Activated T-cell treated with anti-CD3 and anti-CD28 coated beads, Interleukin-2, amount 50 U/mL, for 1 hour (primary cell): ENCODE measurements at regions not wholly inside any gene's neighbourhood (a gene's known extent, or its start where the extent isn't known, plus 50 kb on each side); places are given as distances from the start of the nearest gene placed in this dataset.
"Not testable (repeated sequence)": the region's sequence is repeated elsewhere in the genome, so short reads cannot be mapped to it uniquely, and the experiment has no call there.

ENCODE experiments used
- DNase-seq: peaks from one replicate; pipeline ENCODE4 v3.0.0-alpha.2; 2020

GRCh38 chr21:35482933-35483662 lies 434.0 kb upstream of the RUNX1 start:
- no peak for DNase-seq

GRCh38 chr21:35482096-35482495 lies 433.0 kb upstream of the RUNX1 start:
- no peak for DNase-seq

GRCh38 chr21:35481005-35481404 lies 431.9 kb upstream of the RUNX1 start:
- no peak for DNase-seq

GRCh38 chr21:35479529-35479928 lies 430.4 kb upstream of the RUNX1 start:
- DNase-seq, result no peak

DNA sequence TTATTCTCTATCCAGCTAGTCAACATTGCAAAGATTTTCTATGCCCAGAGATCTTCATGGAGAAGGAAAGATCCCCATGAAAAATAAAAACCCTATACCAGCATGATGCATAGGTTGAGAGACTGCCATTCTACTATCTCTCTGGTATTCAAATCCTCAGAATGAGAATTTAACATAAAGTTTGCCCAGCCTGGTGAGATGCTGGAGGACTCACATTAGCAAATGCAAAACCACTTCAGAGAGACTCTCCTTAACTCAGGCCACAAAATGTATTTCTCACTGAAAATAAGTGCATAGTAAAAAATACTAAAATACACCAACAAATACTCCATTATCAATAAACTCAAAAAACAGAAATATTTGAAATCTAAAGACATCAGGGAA lies 430.0 kb upstream of the RUNX1 start:
- DNase-seq, result no peak

- no peak for DNase-seq
Observed at GRCh38 chr21:35478161-35479064, 429.3 kb upstream of the RUNX1 start.

DNA sequence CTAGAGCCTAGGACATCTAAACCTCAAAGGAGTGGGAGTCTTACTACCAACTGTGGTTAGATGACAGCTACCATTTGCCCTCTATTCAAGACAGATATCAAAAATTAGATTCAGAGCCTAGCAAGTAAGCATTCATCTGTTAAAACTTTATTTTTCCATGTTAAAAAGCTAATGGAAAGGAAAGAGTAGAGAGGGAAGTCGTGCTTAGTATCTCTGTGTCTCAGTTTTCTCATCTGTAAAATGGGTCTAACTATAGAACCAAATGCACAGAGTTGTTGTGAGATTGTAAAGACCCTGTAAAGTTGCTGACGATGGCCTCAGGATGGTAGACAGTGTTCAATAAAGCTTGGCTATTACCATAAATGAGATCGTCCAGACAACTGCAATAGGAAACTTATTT lies 428.5 kb upstream of the RUNX1 start:
- DNase-seq, result no peak

DNA sequence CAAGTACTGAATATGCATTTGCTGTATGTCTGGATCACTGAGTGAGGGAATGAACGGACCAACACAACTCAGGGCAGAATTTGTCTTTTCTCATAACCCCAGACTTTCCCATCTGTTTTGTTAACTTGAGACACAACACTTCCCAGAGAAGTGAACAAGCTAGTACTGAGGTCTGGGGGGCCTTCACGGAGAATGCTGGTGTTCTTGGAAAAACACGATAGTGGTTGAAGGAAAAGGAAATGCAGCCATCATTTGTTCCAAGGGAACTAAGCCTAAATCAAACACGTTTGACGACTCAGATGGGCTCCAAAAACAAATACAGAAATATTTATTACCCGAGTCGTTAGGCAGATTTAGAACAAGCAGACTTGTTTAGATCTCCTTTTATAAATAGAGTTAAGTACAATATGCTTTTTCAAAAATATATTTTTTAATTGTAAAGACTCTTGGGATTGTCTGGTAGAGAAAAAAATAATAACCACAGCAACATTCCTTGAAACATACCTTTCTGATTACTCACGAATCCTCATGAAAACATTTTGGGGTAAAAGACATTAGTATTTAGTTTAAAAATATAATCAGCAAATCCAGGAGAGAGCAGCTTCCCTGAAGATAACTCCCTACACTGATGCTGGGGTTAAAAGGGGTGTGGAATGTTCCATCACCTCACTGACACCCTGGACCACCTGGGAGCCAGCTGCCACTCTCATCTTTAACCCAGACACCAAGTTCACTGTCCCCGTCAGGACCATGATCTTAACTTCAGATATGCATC lies 427.7 kb upstream of the RUNX1 start:
- no peak for DNase-seq

DNA sequence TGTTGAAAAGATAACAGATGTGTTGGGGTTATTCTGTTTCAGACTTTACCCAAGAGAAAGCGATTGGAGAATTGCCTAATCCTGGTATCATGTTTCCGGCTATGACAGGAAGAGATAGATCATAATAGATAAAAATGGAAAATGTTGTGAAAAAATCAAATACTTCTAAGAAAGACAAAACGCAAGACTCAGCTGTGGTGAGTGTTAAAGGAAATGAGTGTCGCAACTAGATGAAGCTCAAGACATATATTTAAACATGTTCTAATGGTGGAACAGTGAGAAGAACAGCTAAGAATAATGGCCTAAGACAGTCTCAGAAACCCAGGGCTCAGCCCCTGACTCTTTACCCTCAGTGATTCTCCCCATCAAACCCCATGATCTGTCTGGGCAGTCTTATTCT lies 426.7 kb upstream of the RUNX1 start:
- no peak for DNase-seq

DNA sequence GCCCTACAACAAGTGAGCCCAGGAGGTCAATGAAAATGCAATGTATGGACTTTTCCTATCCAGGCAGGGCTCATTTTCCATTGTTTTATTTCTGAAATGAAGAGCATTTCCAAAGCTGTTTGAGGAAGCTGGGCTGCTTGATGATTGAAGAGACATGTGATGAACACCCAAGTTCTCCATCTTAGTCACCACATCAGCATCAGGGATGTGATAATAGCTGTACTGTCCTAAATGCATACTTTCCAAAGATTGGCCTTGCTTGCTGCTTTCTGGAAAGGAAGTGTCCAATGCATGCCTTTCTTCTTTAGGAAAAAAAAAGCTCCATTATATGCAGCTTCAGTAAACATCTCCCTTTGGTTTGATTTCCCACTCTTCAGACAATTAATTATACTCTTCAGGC lies 425.9 kb upstream of the RUNX1 start:
- no peak for DNase-seq

DNA sequence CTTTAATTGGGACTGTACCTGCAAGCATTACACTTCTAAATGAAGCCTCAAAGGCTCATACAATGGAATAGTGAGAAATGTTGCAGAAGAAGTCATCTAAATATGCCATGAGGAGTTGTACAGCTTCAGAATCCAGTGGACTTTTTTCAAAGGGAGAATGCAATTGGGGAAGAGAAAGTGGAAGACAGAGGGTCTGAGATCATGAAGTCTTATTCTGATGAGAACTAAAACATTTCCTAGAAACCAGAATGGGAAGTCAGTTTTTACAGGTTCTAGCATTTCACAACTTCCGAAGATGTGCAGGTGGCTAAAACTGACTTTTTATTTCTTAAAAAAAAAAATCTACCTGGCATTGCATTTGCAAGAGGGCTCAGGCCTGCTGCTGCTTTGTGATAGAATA lies 424.4 kb upstream of the RUNX1 start:
- no peak for DNase-seq

- DNase-seq, result no peak
Observed at GRCh38 chr21:35470522-35470921, 421.4 kb upstream of the RUNX1 start.

DNA sequence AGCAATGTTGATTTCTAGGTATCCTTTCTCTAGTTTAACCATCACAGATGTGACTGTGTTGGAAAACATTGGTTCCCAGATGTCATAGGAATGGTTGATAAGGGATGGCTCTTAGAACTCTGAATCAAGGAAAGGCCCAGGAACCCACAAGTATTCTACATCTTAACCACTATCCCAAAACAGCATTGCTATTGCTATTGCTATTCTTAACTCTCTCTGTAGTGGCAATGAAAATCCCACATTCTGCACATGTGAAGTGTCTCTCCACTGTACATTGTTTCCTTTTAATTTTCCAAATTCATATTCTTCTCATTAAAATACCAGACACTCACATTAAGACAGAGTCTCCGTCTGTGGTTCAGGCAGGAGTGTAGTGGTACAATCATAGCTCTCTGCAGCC lies 420.4 kb upstream of the RUNX1 start:
- DNase-seq, result no peak

- no peak for DNase-seq
Observed at GRCh38 chr21:35468991-35469390, 419.9 kb upstream of the RUNX1 start.

DNA sequence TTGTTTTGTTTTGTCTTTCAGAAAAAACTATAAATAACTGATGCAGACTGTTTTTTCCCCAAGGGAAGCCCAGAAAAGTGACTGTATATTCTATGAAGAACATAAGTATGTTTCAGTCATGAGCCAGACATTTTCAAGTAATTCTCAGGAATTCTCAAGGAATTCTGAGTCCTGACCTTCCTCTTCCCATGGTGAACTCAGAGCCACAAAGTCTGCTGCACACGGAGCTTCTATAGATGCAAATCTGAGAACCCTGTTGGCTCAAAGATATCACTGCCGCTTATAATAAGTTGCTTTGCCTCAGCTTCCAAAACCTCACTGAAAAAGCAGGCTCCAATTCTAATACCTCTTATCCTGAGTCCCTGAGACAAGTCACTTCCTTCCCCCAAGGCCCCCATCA lies 418.5 kb upstream of the RUNX1 start:
- DNase-seq, result no peak

DNA sequence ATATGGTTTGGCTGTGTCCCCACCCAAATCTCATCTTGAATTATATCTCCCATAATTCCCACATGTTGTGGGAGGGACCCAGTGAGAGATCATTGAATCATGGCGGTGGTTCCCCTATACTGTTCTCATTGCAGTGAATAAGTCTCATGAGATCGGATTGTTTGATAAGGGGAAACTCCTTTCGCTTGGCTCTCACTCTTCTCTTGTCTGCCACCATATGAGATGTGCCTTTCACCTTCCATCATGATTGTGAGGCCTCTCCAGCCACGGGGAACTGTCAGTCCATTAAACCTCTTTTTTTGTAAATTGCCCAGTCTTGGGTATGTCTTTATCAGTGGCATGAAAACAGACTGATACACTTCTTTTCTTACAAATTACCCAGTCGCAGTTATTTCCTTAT lies 417.6 kb upstream of the RUNX1 start:
- DNase-seq, result not testable (repeated sequence)

DNA sequence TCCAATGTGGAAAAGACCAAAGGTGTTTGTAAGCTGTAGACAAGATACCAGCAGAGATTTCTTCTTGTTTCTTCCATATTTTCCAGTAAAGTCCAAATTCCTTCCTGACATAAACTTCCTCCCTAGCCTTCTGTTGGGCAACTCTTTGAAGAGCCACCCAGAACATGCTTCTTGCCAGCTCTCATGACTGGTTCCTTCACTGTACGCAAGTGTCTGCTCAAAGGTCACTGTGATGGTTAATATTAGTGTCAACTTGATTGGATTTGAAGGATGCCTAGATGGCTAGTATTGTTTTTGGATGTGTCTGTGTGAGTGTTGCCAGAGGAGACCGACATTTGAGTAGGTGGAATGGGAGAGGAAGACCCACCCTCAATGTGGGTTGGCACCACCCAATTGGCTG lies 416.6 kb upstream of the RUNX1 start:
- no peak for DNase-seq

GRCh38 chr21:35461700-35462099 lies 412.6 kb upstream of the RUNX1 start:
- no peak for DNase-seq

GRCh38 chr21:35460441-35460840 lies 411.3 kb upstream of the RUNX1 start:
- no peak for DNase-seq

DNA sequence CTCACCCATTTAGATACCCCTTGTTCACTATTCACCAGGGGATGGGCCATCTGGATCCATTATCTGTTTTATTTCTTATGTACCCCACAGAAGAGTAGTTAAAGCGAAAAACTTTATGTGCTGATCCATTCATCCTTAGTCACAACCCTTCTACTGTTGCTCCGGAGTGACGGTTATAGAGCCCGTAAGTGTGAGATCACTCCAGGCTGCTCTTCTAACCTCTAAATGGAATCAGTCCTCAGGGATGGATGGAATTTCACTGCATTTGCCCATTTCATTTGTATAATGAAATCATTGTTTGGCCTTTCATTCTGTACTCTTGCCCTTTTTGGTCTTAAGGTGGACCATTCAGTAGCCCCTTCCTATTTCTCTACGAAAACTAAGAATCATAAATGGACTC lies 409.3 kb upstream of the RUNX1 start:
- no peak for DNase-seq

DNA sequence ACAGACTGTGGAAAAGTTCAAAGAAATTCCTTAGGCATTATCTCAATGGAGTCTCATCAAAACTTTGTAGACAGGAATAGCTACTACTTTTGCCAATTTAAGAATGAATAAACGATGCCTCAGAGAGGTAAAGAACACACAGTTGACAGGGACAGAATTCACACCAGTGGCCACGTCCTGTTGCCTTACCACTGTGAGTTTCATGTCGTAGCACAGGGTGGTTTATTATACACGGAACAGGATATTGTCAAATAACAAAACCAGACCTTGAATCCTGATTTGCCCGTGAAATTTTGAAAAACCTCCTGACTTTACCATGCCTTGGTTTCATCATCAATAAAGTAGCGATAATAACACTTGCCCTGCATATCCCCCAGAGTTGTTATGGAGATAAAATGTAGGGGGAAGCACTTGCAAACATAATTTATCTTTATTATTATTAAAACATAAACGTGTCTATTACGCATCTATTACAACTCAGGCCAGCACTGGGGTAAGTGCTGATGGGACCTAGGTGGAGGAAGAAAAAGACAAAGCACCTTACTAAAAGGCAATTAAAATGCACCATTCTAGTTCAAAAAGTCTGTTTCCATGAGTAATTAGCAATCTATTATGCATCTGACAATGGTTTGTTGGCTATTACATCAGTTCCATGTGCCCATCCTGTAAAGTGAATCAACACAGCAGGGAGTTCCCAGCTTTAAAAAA lies 408.1 kb upstream of the RUNX1 start:
- DNase-seq, result no peak

GRCh38 chr21:35451276-35451675 lies 402.2 kb upstream of the RUNX1 start:
- no peak for DNase-seq

DNA sequence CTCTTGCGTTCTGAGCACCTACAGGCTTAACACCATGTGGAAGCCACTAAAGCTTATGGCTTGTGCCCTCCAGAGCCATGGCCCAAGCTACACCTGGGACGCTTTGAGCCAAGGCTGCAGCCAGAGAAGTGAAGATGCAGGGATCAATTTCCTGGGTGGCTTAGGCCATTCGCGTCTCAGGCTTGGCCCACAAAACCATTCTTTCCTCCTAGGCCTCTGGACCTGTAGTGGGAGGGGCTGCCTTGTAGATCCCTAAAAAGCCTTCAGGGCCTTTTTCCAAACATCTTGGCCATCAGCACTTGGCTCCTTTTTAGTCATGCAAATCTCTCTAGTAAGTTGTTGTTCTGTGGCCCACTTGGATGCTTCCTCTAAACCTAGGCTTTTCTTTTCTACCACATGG lies 401.7 kb upstream of the RUNX1 start:
- DNase-seq, result no peak
